Calu3 (cell line): ENCODE measurements at regions not wholly inside any gene's neighbourhood (a gene's known extent, or its start where the extent isn't known, plus 50 kb on each side); places are given as distances from the start of the nearest gene placed in this dataset.
A peak's percentile ranks its signal among the peaks of the same experiment; 100 is the strongest.

ENCODE experiments used
- BruUV-seq: library from RNA; stranded (reverse); fragments of 400-500 nt; replicated peaks from 2 replicates; lab custom pipeline; 2021; lab: Mats Ljungman, UMichigan
- CTCF ChIA-PET: fragments of 300-600 bp; sonication (Branson Sonifier 250); formaldehyde crosslinking; loops from one replicate; lab custom pipeline; 2022; ENCODE audit warnings: antibody characterized with exemption; lab: Charles Lee
- DNase-seq: peaks from one replicate; pipeline ENCODE4 v3.0.0; 2022
- H3K27ac Mint-ChIP-seq: one replicate; pipeline ENCODE4 v1.8.0; 2022; ENCODE audit warnings: mixed read lengths; ENCODE audit not compliant: unreplicated experiment
- H3K27me3 Mint-ChIP-seq: one replicate; pipeline ENCODE4 v1.8.0; 2022; ENCODE audit warnings: mixed read lengths; ENCODE audit not compliant: unreplicated experiment
- H3K36me3 Mint-ChIP-seq: one replicate; pipeline ENCODE4 v1.8.0; 2022; ENCODE audit warnings: mild to moderate bottlenecking, moderate library complexity, mixed read lengths; ENCODE audit not compliant: insufficient read depth, unreplicated experiment
- H3K4me1 Mint-ChIP-seq: one replicate; pipeline ENCODE4 v1.8.0; 2022; ENCODE audit warnings: mild to moderate bottlenecking, low read depth, mixed read lengths; ENCODE audit not compliant: unreplicated experiment
- H3K4me3 Mint-ChIP-seq: one replicate; pipeline ENCODE4 v1.8.0; 2022; ENCODE audit warnings: mild to moderate bottlenecking, low read depth, moderate library complexity, mixed read lengths; ENCODE audit not compliant: unreplicated experiment
- H3K9me3 Mint-ChIP-seq: one replicate; pipeline ENCODE4 v1.8.0; 2022; ENCODE audit warnings: low read depth, mixed read lengths; ENCODE audit not compliant: unreplicated experiment
- intact Hi-C: fragments of 100-400 bp; cut with micrococcal nuclease; formaldehyde crosslinking; loops from one replicate; pipeline ENCODE4 v1.10.0; 2022; ENCODE audit not compliant: unreplicated experiment
- TF ChIP-seq, protein P1 (sequence below): fragments of 200-600 bp; IDR thresholded peaks from one replicate; pipeline ENCODE4 v1.8.0; 2022; ENCODE audit warnings: antibody characterized with exemption; ENCODE audit not compliant: unreplicated experiment

DNA sequence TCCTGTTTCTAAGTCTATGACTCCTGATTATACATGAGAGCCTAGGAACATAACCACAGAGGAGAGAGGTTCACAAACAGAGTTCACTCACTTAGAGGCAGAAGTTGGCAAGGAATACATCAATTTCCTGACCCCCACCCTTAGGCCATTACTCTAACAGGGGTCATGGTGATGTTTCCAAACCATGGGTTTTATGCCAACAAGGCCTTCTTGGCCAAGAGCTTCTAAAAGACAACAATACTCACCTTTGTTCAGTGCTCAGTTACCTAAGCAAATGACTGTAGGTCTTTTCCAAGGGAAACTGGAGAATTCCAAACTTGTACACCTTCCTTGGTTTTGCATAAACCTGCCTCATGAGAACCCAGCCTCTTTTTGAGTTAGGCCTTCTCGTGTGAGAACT, 52.6 kb downstream of the ERICH4 start:
- H3K27ac Mint-ChIP-seq, result no peak overlapping the region
- H3K4me1 Mint-ChIP-seq, result peaks cover under 1% of the 10 kb centered on the region
- no peaks in the 10 kb centered on the region for H3K36me3 Mint-ChIP-seq
- CTCF ChIA-PET, result no interaction called here
- H3K4me3 Mint-ChIP-seq, result no peak overlapping the region
- no peaks in the 10 kb centered on the region for H3K9me3 Mint-ChIP-seq
- DNase-seq, result no peak
- peaks cover 61% of the 10 kb centered on the region for H3K27me3 Mint-ChIP-seq
- intact Hi-C loops, result no loop called here
- BruUV-seq, result no TSS peak
- TF ChIP-seq, protein P1, sequence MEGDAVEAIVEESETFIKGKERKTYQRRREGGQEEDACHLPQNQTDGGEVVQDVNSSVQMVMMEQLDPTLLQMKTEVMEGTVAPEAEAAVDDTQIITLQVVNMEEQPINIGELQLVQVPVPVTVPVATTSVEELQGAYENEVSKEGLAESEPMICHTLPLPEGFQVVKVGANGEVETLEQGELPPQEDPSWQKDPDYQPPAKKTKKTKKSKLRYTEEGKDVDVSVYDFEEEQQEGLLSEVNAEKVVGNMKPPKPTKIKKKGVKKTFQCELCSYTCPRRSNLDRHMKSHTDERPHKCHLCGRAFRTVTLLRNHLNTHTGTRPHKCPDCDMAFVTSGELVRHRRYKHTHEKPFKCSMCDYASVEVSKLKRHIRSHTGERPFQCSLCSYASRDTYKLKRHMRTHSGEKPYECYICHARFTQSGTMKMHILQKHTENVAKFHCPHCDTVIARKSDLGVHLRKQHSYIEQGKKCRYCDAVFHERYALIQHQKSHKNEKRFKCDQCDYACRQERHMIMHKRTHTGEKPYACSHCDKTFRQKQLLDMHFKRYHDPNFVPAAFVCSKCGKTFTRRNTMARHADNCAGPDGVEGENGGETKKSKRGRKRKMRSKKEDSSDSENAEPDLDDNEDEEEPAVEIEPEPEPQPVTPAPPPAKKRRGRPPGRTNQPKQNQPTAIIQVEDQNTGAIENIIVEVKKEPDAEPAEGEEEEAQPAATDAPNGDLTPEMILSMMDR, result no peak

GRCh38 chr19:41499899-41500298, 56.9 kb downstream of the ERICH4 start:
- Mint-ChIP-seq H3K27ac (no peak overlapping the region), H3K36me3 (peaks cover 10% of the 10 kb centered on the region), H3K4me3 (no peak overlapping the region), H3K4me1 (peaks cover 15% of the 10 kb centered on the region), H3K9me3 (no peaks in the 10 kb centered on the region), H3K27me3 (peaks cover 40% of the 10 kb centered on the region)
- intact Hi-C loops, result no loop called here
- BruUV-seq, result no TSS peak
- CTCF ChIA-PET, result interaction anchor here (0.6 kb wide), 1 partner anchor 1116 kb away, joined by 5 read pairs; no protein-coding TSS in a partner anchor
- no peak for DNase-seq
- TF ChIP-seq, protein P1, result no peak

GRCh38 chr19:41500443-41500842, 57.5 kb downstream of the ERICH4 start:
- TF ChIP-seq, protein P1, result no peak
- intact Hi-C loops, result no loop called here
- CTCF ChIA-PET, result no interaction called here
- H3K4me1 Mint-ChIP-seq, result peaks cover 15% of the 10 kb centered on the region
- H3K9me3 Mint-ChIP-seq, result no peaks in the 10 kb centered on the region
- no TSS peak for BruUV-seq
- H3K36me3 Mint-ChIP-seq, result peaks cover 10% of the 10 kb centered on the region
- H3K27me3 Mint-ChIP-seq, result peaks cover 41% of the 10 kb centered on the region
- peak overlapping the region; percentile 62 for H3K4me3 Mint-ChIP-seq
- no peak for DNase-seq
- H3K27ac Mint-ChIP-seq, result no peak overlapping the region

- DNase-seq, result peak; percentile 42
- intact Hi-C loops, result no loop called here
- Mint-ChIP-seq H3K27ac (peak overlapping the region; percentile 67), H3K4me1 (peaks cover 15% of the 10 kb centered on the region), H3K36me3 (peaks cover 10% of the 10 kb centered on the region), H3K4me3 (peak overlapping the region; percentile 62), H3K9me3 (no peaks in the 10 kb centered on the region), H3K27me3 (peaks cover 51% of the 10 kb centered on the region)
- no TSS peak for BruUV-seq
- TF ChIP-seq, protein P1, result no peak
- CTCF ChIA-PET, result no interaction called here
Observed at GRCh38 chr19:41501854-41502253, 58.9 kb downstream of the ERICH4 start.
